OCI-LY7 (cell line): ENCODE measurements at regions not wholly inside any gene's neighbourhood (a gene's known extent, or its start where the extent isn't known, plus 50 kb on each side); places are given as distances from the start of the nearest gene placed in this dataset.
"Not testable (repeated sequence)": the region's sequence is repeated elsewhere in the genome, so short reads cannot be mapped to it uniquely, and the experiment has no call there.

Experiments
- BruUV-seq: library from RNA; stranded (reverse); fragments of 400-500 nt; replicated peaks from 2 replicates; lab custom pipeline; 2021; lab: Mats Ljungman, UMichigan
- CTCF ChIA-PET: fragments of 300-600 bp; sonication (Branson Sonifier 250); formaldehyde crosslinking; loops from one replicate; lab custom pipeline; 2022; ENCODE audit warnings: antibody characterized with exemption; ENCODE audit not compliant: unreplicated experiment; lab: Charles Lee
- POLR2A ChIA-PET: fragments of 300-600 bp; sonication (Branson Sonifier 250); formaldehyde crosslinking; loops from one replicate; lab custom pipeline; 2022; ENCODE audit warnings: antibody characterized with exemption; lab: Charles Lee
- DNase-seq: peaks from one replicate; pipeline ENCODE4 v3.0.0-alpha.2; 2015; ENCODE audit warnings: low spot score
- H2AFZ ChIP-seq: fragments of 200-600 bp; sonication (generic), shearing (Covaris generic); 2 replicates; pipeline ENCODE4 v1.6.1; 2014; ENCODE audit warnings: mild to moderate bottlenecking, antibody characterized with exemption, low read length, moderate library complexity
- H3K27ac ChIP-seq: fragments of 200-600 bp; sonication (generic); 2 replicates; pipeline ENCODE4 v1.5.1; 2014; ENCODE audit warnings: mixed run types, low read depth, mild to moderate bottlenecking, moderate library complexity, low read length, inconsistent platforms; ENCODE audit not compliant: poor library complexity, severe bottlenecking
- H3K36me3 ChIP-seq: fragments of 200-600 bp; sonication (generic); 2 replicates; pipeline ENCODE4 v1.6.1; 2014; ENCODE audit warnings: mild to moderate bottlenecking, antibody characterized with exemption, low read length, moderate library complexity, mixed read lengths; ENCODE audit not compliant: insufficient read depth
- H3K4me1 ChIP-seq: fragments of 200-600 bp; sonication (generic); 2 replicates; pipeline ENCODE4 v1.5.1; 2014; ENCODE audit warnings: mild to moderate bottlenecking, low read length; ENCODE audit not compliant: insufficient read depth, poor library complexity, severe bottlenecking
- H3K4me2 ChIP-seq: fragments of 200-600 bp; sonication (generic); 2 replicates; pipeline ENCODE4 v1.6.1; 2014; ENCODE audit warnings: mild to moderate bottlenecking, low read length
- H3K4me3 ChIP-seq: fragments of 200-600 bp; sonication (generic); 2 replicates; pipeline ENCODE4 v1.5.1; 2014; ENCODE audit warnings: mild to moderate bottlenecking, low read depth, low read length; ENCODE audit not compliant: poor library complexity, severe bottlenecking
- H3K79me2 ChIP-seq: fragments of 200-600 bp; sonication (generic); 2 replicates; pipeline ENCODE4 v1.6.1; 2016; ENCODE audit warnings: low read depth, mild to moderate bottlenecking, low read length, moderate library complexity, mixed read lengths; ENCODE audit not compliant: insufficient read depth
- H3K9me2 ChIP-seq: fragments of 200-600 bp; sonication (generic); 2 replicates; pipeline ENCODE4 v1.6.1; 2016; ENCODE audit warnings: mild to moderate bottlenecking, low read length, mixed read lengths; ENCODE audit not compliant: insufficient read depth
- H3K9me3 ChIP-seq: fragments of 200-600 bp; sonication (generic); 2 replicates; pipeline ENCODE4 v1.6.1; 2014; ENCODE audit warnings: mild to moderate bottlenecking, mixed run types, low read length, mixed read lengths
- H4K20me1 ChIP-seq: fragments of 200-600 bp; sonication (generic); 2 replicates; pipeline ENCODE4 v1.6.1; 2014; ENCODE audit warnings: mild to moderate bottlenecking, antibody characterized with exemption, low read length, moderate library complexity, mixed read lengths; ENCODE audit not compliant: insufficient read depth
- CTCF ChIP-seq: fragments of 200-600 bp; sonication (generic); conservative IDR thresholded peaks from 2 replicates; pipeline ENCODE4 v1.5.1; 2014; ENCODE audit warnings: mild to moderate bottlenecking, antibody characterized with exemption, low read length, moderate library complexity, mixed read lengths
- EZH2phosphoT487 ChIP-seq: fragments of 200-600 bp; sonication (generic); IDR thresholded peaks from 2 replicates; pipeline ENCODE4 v1.6.1; 2018; ENCODE audit warnings: low read depth, borderline replicate concordance, mild to moderate bottlenecking, mixed run types, antibody characterized with exemption, low read length, moderate library complexity, mixed read lengths
- intact Hi-C: fragments of 100-400 bp; cut with micrococcal nuclease; formaldehyde crosslinking; loops from one replicate; pipeline ENCODE4 v1.10.0; 2022; ENCODE audit not compliant: unreplicated experiment

- no peak for TF ChIP-seq CTCF
- no peak for TF ChIP-seq EZH2phosphoT487
- Histone ChIP-seq H3K36me3 (no peaks in the 10 kb centered on the region), H3K4me3 (no peak overlapping the region), H3K27ac (no peak overlapping the region), H2AFZ (no peak overlapping the region), H3K4me2 (no peak overlapping the region), H3K79me2 (no peaks in the 10 kb centered on the region), H3K9me3 (0 out of 2 replicates have a peak, but pooled peaks cover 8% of the 10 kb centered on the region), H3K4me1 (no peaks in the 10 kb centered on the region), H4K20me1 (no peaks in the 10 kb centered on the region), H3K9me2 (no peaks in the 10 kb centered on the region)
- intact Hi-C loops: no loop called here
- ChIA-PET POLR2A (no interaction called here), CTCF (no interaction called here)
- no peak for DNase-seq
- BruUV-seq: no TSS peak
Observed at GRCh38 chr2:101581675-101582299, 106.9 kb upstream of the RFX8 start.

- Histone ChIP-seq H3K36me3 (no peaks in the 10 kb centered on the region), H3K9me2 (no peaks in the 10 kb centered on the region), H3K4me2 (no peak overlapping the region), H3K4me1 (no peaks in the 10 kb centered on the region), H4K20me1 (no peaks in the 10 kb centered on the region), H2AFZ (no peak overlapping the region), H3K79me2 (no peaks in the 10 kb centered on the region), H3K27ac (no peak overlapping the region), H3K9me3 (0 out of 2 replicates have a peak, but pooled peaks cover 8% of the 10 kb centered on the region), H3K4me3 (no peak overlapping the region)
- no peak for DNase-seq
- no TSS peak for BruUV-seq
- CTCF ChIA-PET: no interaction called here
- POLR2A ChIA-PET: no interaction called here
- intact Hi-C loops: no loop called here
- no peak for TF ChIP-seq CTCF
- no peak for TF ChIP-seq EZH2phosphoT487
Observed at GRCh38 chr2:101580528-101580927, 105.6 kb upstream of the RFX8 start.

- no peak overlapping the region for H3K27ac ChIP-seq
- no peaks in the 10 kb centered on the region for H4K20me1 ChIP-seq
- DNase-seq: no peak
- no peaks in the 10 kb centered on the region for H3K79me2 ChIP-seq
- POLR2A ChIA-PET: no interaction called here
- H3K9me3 ChIP-seq: no peaks in the 10 kb centered on the region
- intact Hi-C loops: no loop called here
- H3K9me2 ChIP-seq: no peaks in the 10 kb centered on the region
- BruUV-seq: no TSS peak
- no peak overlapping the region for H2AFZ ChIP-seq
- H3K4me2 ChIP-seq: no peak overlapping the region
- TF ChIP-seq CTCF: no peak
- no peak for TF ChIP-seq EZH2phosphoT487
- CTCF ChIA-PET: no interaction called here
- no peaks in the 10 kb centered on the region for H3K36me3 ChIP-seq
- H3K4me1 ChIP-seq: no peaks in the 10 kb centered on the region
- no peak overlapping the region for H3K4me3 ChIP-seq
Observed at GRCh38 chr2:101578671-101579070, 103.8 kb upstream of the RFX8 start.

GRCh38 chr2:101578135-101578534, 103.2 kb upstream of the RFX8 start:
- H3K9me2 ChIP-seq, CTCF ChIA-PET, H3K27ac ChIP-seq, intact Hi-C loops, BruUV-seq, POLR2A ChIA-PET, H3K4me3 ChIP-seq, DNase-seq, H2AFZ ChIP-seq, H3K9me3 ChIP-seq, H3K79me2 ChIP-seq, H3K4me2 ChIP-seq, H4K20me1 ChIP-seq, H3K36me3 ChIP-seq, H3K4me1 ChIP-seq: not testable (repeated sequence)
